ENCODE measurements at regions not wholly inside any gene's neighbourhood (a gene's known extent, or its start where the extent isn't known, plus 50 kb on each side); places are given as distances from the start of the nearest gene placed in this dataset.
A peak's percentile ranks its signal among the peaks of the same experiment; 100 is the strongest.

GRCh38 chr10:62634576-62634975 lies 169.9 kb upstream of the ADO start:
- no peak for DNase-seq

GRCh38 chr10:62635127-62635526 lies 169.4 kb upstream of the ADO start:
- DNase-seq, result no peak

GRCh38 chr10:62636825-62637248 lies 167.7 kb upstream of the ADO start:
- DNase-seq, result no peak

GRCh38 chr10:62637249-62638061 lies 167.1 kb upstream of the ADO start:
- peak; percentile 53 for DNase-seq

GRCh38 chr10:62638062-62638477 lies 166.4 kb upstream of the ADO start:
- no peak for DNase-seq

GRCh38 chr10:62639144-62639543 lies 165.4 kb upstream of the ADO start:
- no peak for DNase-seq

GRCh38 chr10:62640411-62640810 lies 164.1 kb upstream of the ADO start:
- no peak for DNase-seq

GRCh38 chr10:62643606-62644587 lies 160.6 kb upstream of the ADO start:
- DNase-seq, result no peak

GRCh38 chr10:62647375-62648092 lies 157.0 kb upstream of the ADO start:
- DNase-seq, result no peak

- no peak for DNase-seq
Observed at GRCh38 chr10:62648921-62649320, 155.6 kb upstream of the ADO start.

GRCh38 chr10:62650411-62650810 lies 154.1 kb upstream of the ADO start:
- DNase-seq, result no peak

GRCh38 chr10:62651341-62651740 lies 153.2 kb upstream of the ADO start:
- DNase-seq, result no peak

GRCh38 chr10:62652114-62652513 lies 152.4 kb upstream of the ADO start:
- no peak for DNase-seq

GRCh38 chr10:62652564-62652963 lies 152.0 kb upstream of the ADO start:
- DNase-seq, result no peak

GRCh38 chr10:62653254-62653653 lies 151.3 kb upstream of the ADO start:
- DNase-seq, result no peak

- DNase-seq, result no peak
Observed at GRCh38 chr10:62654966-62655336, 149.6 kb upstream of the ADO start.

GRCh38 chr10:62655337-62655994 lies 149.1 kb upstream of the ADO start:
- DNase-seq, result no peak

- DNase-seq, result no peak
Observed at GRCh38 chr10:62657244-62657835, 147.2 kb upstream of the ADO start.

GRCh38 chr10:62658516-62658915 lies 146.0 kb upstream of the ADO start:
- DNase-seq, result no peak

- no peak for DNase-seq
Observed at GRCh38 chr10:62661143-62661542, 143.4 kb upstream of the ADO start.

- no peak for DNase-seq
Observed at GRCh38 chr10:62662486-62662885, 142.0 kb upstream of the ADO start.

GRCh38 chr10:62665771-62666170 lies 138.7 kb upstream of the ADO start:
- DNase-seq, result no peak
